Loucy (cell line): ENCODE measurements at regions not wholly inside any gene's neighbourhood (a gene's known extent, or its start where the extent isn't known, plus 50 kb on each side); places are given as distances from the start of the nearest gene placed in this dataset.

ENCODE experiments used
- H2AFZ ChIP-seq: fragments of 200-600 bp; sonication (generic); 2 replicates; pipeline ENCODE4 v1.6.0; 2016; ENCODE audit warnings: antibody characterized with exemption, mild to moderate bottlenecking, low read length, moderate library complexity
- H3F3A ChIP-seq: fragments of 200-600 bp; 2 replicates; pipeline ENCODE4 v1.6.0; 2016; ENCODE audit warnings: antibody characterized with exemption, low read depth, mild to moderate bottlenecking
- H3K27me3 ChIP-seq: fragments of 200-600 bp; sonication (generic); 2 replicates; pipeline ENCODE4 v1.6.1; 2014; ENCODE audit warnings: low read length, mild to moderate bottlenecking; ENCODE audit not compliant: insufficient read depth, poor library complexity, severe bottlenecking
- H3K36me3 ChIP-seq: fragments of 200-600 bp; sonication (generic); 2 replicates; pipeline ENCODE4 v1.6.1; 2016; ENCODE audit warnings: low read length; ENCODE audit not compliant: insufficient read depth
- H3K4me1 ChIP-seq: fragments of 200-600 bp; sonication (generic); 2 replicates; pipeline ENCODE4 v1.5.1; 2014; ENCODE audit warnings: low read length, mild to moderate bottlenecking; ENCODE audit not compliant: insufficient read depth, poor library complexity, severe bottlenecking
- H3K4me2 ChIP-seq: fragments of 200-600 bp; sonication (generic); 2 replicates; pipeline ENCODE4 v1.6.0; 2014; ENCODE audit warnings: antibody characterized with exemption, low read length, low read depth, mild to moderate bottlenecking; ENCODE audit not compliant: poor library complexity, severe bottlenecking
- H3K4me3 ChIP-seq: fragments of 200-600 bp; sonication (generic); 2 replicates; pipeline ENCODE4 v1.5.1; 2014; ENCODE audit warnings: low read length, mild to moderate bottlenecking, mixed read lengths; ENCODE audit not compliant: poor library complexity, severe bottlenecking
- H3K79me2 ChIP-seq: fragments of 200-600 bp; sonication (generic); 2 replicates; pipeline ENCODE4 v1.6.1; 2014; ENCODE audit warnings: low read length; ENCODE audit not compliant: insufficient read depth
- H3K9ac ChIP-seq: fragments of 200-600 bp; sonication (generic); 2 replicates; pipeline ENCODE4 v1.6.0; 2014; ENCODE audit warnings: mild to moderate bottlenecking, low read depth, low read length, moderate library complexity; ENCODE audit not compliant: poor library complexity, severe bottlenecking
- H3K9me2 ChIP-seq: fragments of 200-600 bp; sonication (generic); replicated peaks from 2 replicates; pipeline ENCODE4 v1.6.1; 2016; ENCODE audit warnings: low read depth, low read length, mixed read lengths
- H3K9me3 ChIP-seq: fragments of 200-600 bp; sonication (generic); 2 replicates; pipeline ENCODE4 v1.6.1; 2014; ENCODE audit warnings: mild to moderate bottlenecking, antibody characterized with exemption, low read length, low read depth; ENCODE audit not compliant: insufficient read depth
- H4K20me1 ChIP-seq: fragments of 200-600 bp; sonication (generic); 2 replicates; pipeline ENCODE4 v1.6.0; 2014; ENCODE audit warnings: antibody characterized with exemption, low read length, mild to moderate bottlenecking; ENCODE audit not compliant: insufficient read depth, poor library complexity, severe bottlenecking
- EZH2phosphoT487 ChIP-seq: fragments of 200-600 bp; IDR thresholded peaks from 2 replicates; pipeline ENCODE4 v1.6.1; 2018; ENCODE audit warnings: antibody characterized with exemption, mild to moderate bottlenecking, moderate library complexity, borderline replicate concordance
- TF ChIP-seq, protein P1 (sequence below): fragments of 200-600 bp; sonication (generic); conservative IDR thresholded peaks from 2 replicates; pipeline ENCODE4 v1.5.1; 2014; ENCODE audit warnings: mild to moderate bottlenecking, antibody characterized with exemption, low read length

DNA sequence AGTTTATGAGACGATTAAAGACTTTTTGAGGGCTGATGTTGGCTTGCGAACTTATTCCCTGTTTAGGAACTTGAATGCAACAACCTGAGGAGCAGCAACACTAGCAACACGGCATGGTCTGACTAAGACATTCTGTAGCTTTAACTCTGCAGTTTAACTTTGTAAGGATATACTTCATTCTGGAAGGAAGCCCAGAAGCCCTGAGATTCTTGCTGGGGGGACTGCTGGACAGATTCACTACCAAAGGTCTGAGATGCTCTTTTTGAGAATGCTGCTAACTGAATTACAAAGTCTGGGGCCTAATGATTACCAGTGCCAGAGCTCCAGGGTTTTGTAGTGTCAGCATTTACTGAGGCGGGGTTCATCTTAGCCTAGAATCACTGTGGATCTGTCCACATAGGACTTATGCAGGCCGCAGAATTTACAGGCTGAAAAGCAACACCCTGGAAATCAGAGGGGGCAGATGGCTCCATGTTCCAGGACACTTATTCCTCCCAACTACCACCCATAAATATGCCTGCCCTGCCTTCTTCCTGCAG, 537.1 kb upstream of the CDH18 start:
- no peaks in the 10 kb centered on the region for H3K27me3 ChIP-seq
- no peak overlapping the region for H2AFZ ChIP-seq
- no peak for TF ChIP-seq EZH2phosphoT487
- TF ChIP-seq, protein P1, sequence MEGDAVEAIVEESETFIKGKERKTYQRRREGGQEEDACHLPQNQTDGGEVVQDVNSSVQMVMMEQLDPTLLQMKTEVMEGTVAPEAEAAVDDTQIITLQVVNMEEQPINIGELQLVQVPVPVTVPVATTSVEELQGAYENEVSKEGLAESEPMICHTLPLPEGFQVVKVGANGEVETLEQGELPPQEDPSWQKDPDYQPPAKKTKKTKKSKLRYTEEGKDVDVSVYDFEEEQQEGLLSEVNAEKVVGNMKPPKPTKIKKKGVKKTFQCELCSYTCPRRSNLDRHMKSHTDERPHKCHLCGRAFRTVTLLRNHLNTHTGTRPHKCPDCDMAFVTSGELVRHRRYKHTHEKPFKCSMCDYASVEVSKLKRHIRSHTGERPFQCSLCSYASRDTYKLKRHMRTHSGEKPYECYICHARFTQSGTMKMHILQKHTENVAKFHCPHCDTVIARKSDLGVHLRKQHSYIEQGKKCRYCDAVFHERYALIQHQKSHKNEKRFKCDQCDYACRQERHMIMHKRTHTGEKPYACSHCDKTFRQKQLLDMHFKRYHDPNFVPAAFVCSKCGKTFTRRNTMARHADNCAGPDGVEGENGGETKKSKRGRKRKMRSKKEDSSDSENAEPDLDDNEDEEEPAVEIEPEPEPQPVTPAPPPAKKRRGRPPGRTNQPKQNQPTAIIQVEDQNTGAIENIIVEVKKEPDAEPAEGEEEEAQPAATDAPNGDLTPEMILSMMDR, result no peak
- H4K20me1 ChIP-seq, result no peaks in the 10 kb centered on the region
- no peaks in the 10 kb centered on the region for H3F3A ChIP-seq
- H3K9me3 ChIP-seq, result no peaks in the 10 kb centered on the region
- no peak overlapping the region for H3K4me3 ChIP-seq
- H3K4me1 ChIP-seq, result no peaks in the 10 kb centered on the region
- no peaks in the 10 kb centered on the region for H3K79me2 ChIP-seq
- H3K36me3 ChIP-seq, result no peaks in the 10 kb centered on the region
- H3K9me2 ChIP-seq, result no peaks in the 10 kb centered on the region
- H3K4me2 ChIP-seq, result no peak overlapping the region
- no peak overlapping the region for H3K9ac ChIP-seq

DNA sequence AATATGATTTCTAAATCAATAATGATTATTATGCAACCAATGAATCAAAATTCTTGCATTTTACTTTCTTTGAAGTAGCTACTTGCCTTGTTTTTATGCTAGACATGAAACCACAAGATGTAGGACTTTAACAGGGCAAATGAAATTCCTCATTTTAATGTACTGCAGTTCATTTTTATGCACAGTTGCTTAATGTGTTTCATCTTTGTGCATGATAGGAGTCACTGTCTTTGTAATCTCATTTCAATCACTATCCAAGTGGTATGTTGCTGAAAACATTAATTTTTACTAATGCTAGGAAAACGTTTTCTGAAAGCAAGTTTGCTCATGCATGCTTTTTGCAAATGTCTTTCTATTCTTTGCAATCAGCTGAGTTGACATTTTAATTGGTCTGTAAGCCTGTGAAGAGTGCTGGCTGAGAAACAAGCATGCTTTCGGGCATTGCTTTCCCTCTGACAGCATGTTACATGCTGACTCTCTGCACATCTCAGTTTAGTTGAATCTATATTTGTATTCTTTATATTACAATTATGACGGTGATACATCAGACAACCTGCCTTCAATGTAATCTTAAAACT, 535.0 kb upstream of the CDH18 start:
- no peaks in the 10 kb centered on the region for H3K79me2 ChIP-seq
- no peaks in the 10 kb centered on the region for H3K9me3 ChIP-seq
- H4K20me1 ChIP-seq, result no peaks in the 10 kb centered on the region
- H3K4me3 ChIP-seq, result no peak overlapping the region
- no peak overlapping the region for H3K9ac ChIP-seq
- no peaks in the 10 kb centered on the region for H3K4me1 ChIP-seq
- H3K9me2 ChIP-seq, result no peaks in the 10 kb centered on the region
- TF ChIP-seq, protein P1, result no peak
- TF ChIP-seq EZH2phosphoT487, result no peak
- H3F3A ChIP-seq, result no peaks in the 10 kb centered on the region
- no peak overlapping the region; the same call in 1 of the 2 replicates for H2AFZ ChIP-seq
- H3K36me3 ChIP-seq, result no peaks in the 10 kb centered on the region
- H3K27me3 ChIP-seq, result no peaks in the 10 kb centered on the region
- no peak overlapping the region for H3K4me2 ChIP-seq

DNA sequence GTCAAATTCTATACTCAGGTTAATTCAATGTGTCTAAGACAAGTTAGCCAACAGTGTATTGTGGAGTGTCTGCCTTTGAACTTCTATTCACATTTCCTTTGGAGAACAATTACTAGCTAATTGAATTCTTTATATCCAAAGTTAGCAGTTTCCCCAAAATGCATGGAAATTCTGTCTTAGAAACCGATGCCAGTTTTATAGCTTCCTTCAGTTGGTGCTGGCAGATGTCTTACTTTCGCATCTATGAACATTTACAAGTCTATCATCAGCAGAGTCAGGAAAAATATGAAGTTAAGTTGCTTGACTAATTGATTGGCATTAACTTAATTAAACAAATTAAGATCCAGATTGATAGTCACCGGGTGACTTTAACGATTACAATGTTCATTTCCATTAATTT, 527.6 kb upstream of the CDH18 start:
- TF ChIP-seq, protein P1, result no peak
- no peak for TF ChIP-seq EZH2phosphoT487
- Histone ChIP-seq H3K9me2 (no peaks in the 10 kb centered on the region), H3K4me2 (no peak overlapping the region), H3K79me2 (no peaks in the 10 kb centered on the region), H2AFZ (0 out of 2 replicates have a peak overlapping the region, but pooled peaks have one; percentile 8), H3K27me3 (no peaks in the 10 kb centered on the region), H3K9me3 (no peaks in the 10 kb centered on the region), H3K4me1 (no peaks in the 10 kb centered on the region), H3F3A (no peaks in the 10 kb centered on the region), H4K20me1 (no peaks in the 10 kb centered on the region), H3K9ac (no peak overlapping the region), H3K4me3 (no peak overlapping the region), H3K36me3 (no peaks in the 10 kb centered on the region)
